Body of pancreas (tissue), 4 donors: ENCODE measurements at regions not wholly inside any gene's neighbourhood (a gene's known extent, or its start where the extent isn't known, plus 50 kb on each side); places are given as distances from the start of the nearest gene placed in this dataset.

Experiments
- ATAC-seq: fragments of 150-250 bp; one replicate; pipeline ENCODE4 v1.9.1; 2016
- DNase-seq, 4 donors: peaks; one replicate each; pipeline ENCODE4 v3.0.0-alpha.2; 2019
- H3K27ac ChIP-seq, 4 donors: fragments of 200-600 bp; sonication (generic); 1 replicate in 3 of 4; 2 replicates in 1 of 4; pipeline versions ENCODE4 v1.5.1 to v1.6.1; 2016 to 2019; ENCODE audit warnings: mild to moderate bottlenecking in 1 of 4, mixed read lengths in 1 of 4, moderate library complexity in 1 of 4
- H3K27me3 ChIP-seq, 2 donors: fragments of 200-600 bp; sonication (generic); one replicate each; pipeline ENCODE4 v1.6.0; 2016; ENCODE audit warnings: mild to moderate bottlenecking in 1 of 2
- H3K36me3 ChIP-seq, 2 donors: fragments of 200-600 bp; sonication (generic); replicated peaks in 1 of 2; 2 replicates each; pipeline ENCODE4 v1.5.1; 2016; ENCODE audit warnings: low read depth in 2 of 2; ENCODE audit not compliant: insufficient read depth in 1 of 2
- H3K4me1 ChIP-seq: fragments of 200-600 bp; sonication (generic); one replicate; pipeline ENCODE4 v1.6.0; 2016
- H3K4me3 ChIP-seq, 2 donors: fragments of 200-600 bp; sonication (generic); 1 replicate in 1 of 2; 2 replicates in 1 of 2; pipeline ENCODE4 v1.5.1; 2016 to 2019
- H3K9me3 ChIP-seq, 3 donors: fragments of 200-600 bp; sonication (generic); 1 replicate in 2 of 3; 2 replicates in 1 of 3; pipeline ENCODE4 v1.5.1; 2016
- CTCF ChIP-seq, 7 experiments: fragments of 450-650 bp in 4 of 7; fragments of 200-600 bp in 3 of 7; sonication (generic) in 3 of 7; IDR thresholded peaks; one replicate each; pipeline ENCODE4 v1.5.1; 2016 to 2019; ENCODE audit warnings: antibody characterized with exemption in 7 of 7
- POLR2A ChIP-seq, 3 donors: fragments of 450-650 bp; IDR thresholded peaks; one replicate each; pipeline ENCODE4 v1.6.1; 2016; ENCODE audit warnings: antibody characterized with exemption in 3 of 3, mild to moderate bottlenecking in 2 of 3
- WGBS, 2 donors: methylation state at CpG; one replicate each; pipeline ENCODE4 v1.1.5; 2017; 5-methylcytosine and 5-hydroxymethylcytosine counted together
- intact Hi-C: fragments of 100-400 bp; cut with DNase I; formaldehyde crosslinking; loops from one replicate; pipeline ENCODE4 v1.15.1; 2023

- intact Hi-C loops, result no loop called here
- ATAC-seq, result no peak
- WGBS, 2 donors, result 82 to 90% methylated on average over 1 of the region's 1 CpG
- no peak for DNase-seq
- no peak overlapping the region for H3K4me3 ChIP-seq
- H3K27ac ChIP-seq, result no peak overlapping the region
- H3K4me1 ChIP-seq, result no peaks in the 10 kb centered on the region
- no peaks in the 10 kb centered on the region for H3K36me3 ChIP-seq
- H3K27me3 ChIP-seq, result no peaks in the 10 kb centered on the region
- no peaks in the 10 kb centered on the region for H3K9me3 ChIP-seq
- TF ChIP-seq POLR2A (IDR thresholded peaks at IDR 0.05) (no peak), CTCF (IDR thresholded peaks at IDR 0.05) (no peak)
Measured at GRCh38 chrX:16012250-16012649, 111.1 kb upstream of the GRPR start.

GRCh38 chrX:16005917-16006316 is 117.4 kb upstream of the GRPR start:
- no peak overlapping the region for H3K4me3 ChIP-seq
- ATAC-seq, result no peak
- H3K36me3 ChIP-seq, result no peaks in the 10 kb centered on the region
- TF ChIP-seq CTCF (IDR thresholded peaks at IDR 0.05), result no peak
- TF ChIP-seq POLR2A (IDR thresholded peaks at IDR 0.05), result no peak
- no peaks in the 10 kb centered on the region for H3K9me3 ChIP-seq
- H3K4me1 ChIP-seq, result no peaks in the 10 kb centered on the region
- no peak for DNase-seq
- intact Hi-C loops, result no loop called here
- no peaks in the 10 kb centered on the region for H3K27me3 ChIP-seq
- 66 to 67% methylated on average over 2 of the region's 2 CpGs for WGBS, 2 donors
- no peak overlapping the region for H3K27ac ChIP-seq

- ATAC-seq (no peak), DNase-seq (no peak)
- H3K36me3 ChIP-seq, result no peaks in the 10 kb centered on the region
- H3K9me3 ChIP-seq, result no peaks in the 10 kb centered on the region
- intact Hi-C loops, result no loop called here
- H3K4me1 ChIP-seq, result no peaks in the 10 kb centered on the region
- no peaks in the 10 kb centered on the region for H3K27me3 ChIP-seq
- no peak overlapping the region for H3K4me3 ChIP-seq
- H3K27ac ChIP-seq, result no peak overlapping the region
- no peak for TF ChIP-seq CTCF (IDR thresholded peaks at IDR 0.05)
- no peak for TF ChIP-seq POLR2A (IDR thresholded peaks at IDR 0.05)
- WGBS, 2 donors, result 33 to 68% methylated on average over 1 of the region's 1 CpG
Measured at GRCh38 chrX:16002185-16002584, 121.2 kb upstream of the GRPR start.

GRCh38 chrX:15998350-15998749 is 125.0 kb upstream of the GRPR start:
- H3K4me3 ChIP-seq, result no peak overlapping the region
- no peaks in the 10 kb centered on the region for H3K4me1 ChIP-seq
- 36 to 40% methylated on average over 2 of the region's 2 CpGs for WGBS, 2 donors
- no peaks in the 10 kb centered on the region for H3K9me3 ChIP-seq
- no peak for ATAC-seq
- intact Hi-C loops, result no loop called here
- TF ChIP-seq CTCF (IDR thresholded peaks at IDR 0.05), result no peak
- no peak for TF ChIP-seq POLR2A (IDR thresholded peaks at IDR 0.05)
- H3K27me3 ChIP-seq, result no peaks in the 10 kb centered on the region
- H3K36me3 ChIP-seq, result no peaks in the 10 kb centered on the region
- DNase-seq, result no peak
- no peak overlapping the region for H3K27ac ChIP-seq

GRCh38 chrX:15989716-15990115 is 133.6 kb upstream of the GRPR start:
- H3K4me3 ChIP-seq, result no peak overlapping the region
- ATAC-seq (no peak), DNase-seq (no peak)
- H3K36me3 ChIP-seq, result no peaks in the 10 kb centered on the region
- 74 to 85% methylated on average over 4 of the region's 4 CpGs for WGBS, 2 donors
- no peak for TF ChIP-seq CTCF (IDR thresholded peaks at IDR 0.05)
- no peak for TF ChIP-seq POLR2A (IDR thresholded peaks at IDR 0.05)
- H3K9me3 ChIP-seq, result no peaks in the 10 kb centered on the region
- H3K27ac ChIP-seq, result no peak overlapping the region
- no peaks in the 10 kb centered on the region for H3K27me3 ChIP-seq
- intact Hi-C loops, result no loop called here
- no peaks in the 10 kb centered on the region for H3K4me1 ChIP-seq
